ENCODE measurements at regions not wholly inside any gene's neighbourhood (a gene's known extent, or its start where the extent isn't known, plus 50 kb on each side); places are given as distances from the start of the nearest gene placed in this dataset.

DNA sequence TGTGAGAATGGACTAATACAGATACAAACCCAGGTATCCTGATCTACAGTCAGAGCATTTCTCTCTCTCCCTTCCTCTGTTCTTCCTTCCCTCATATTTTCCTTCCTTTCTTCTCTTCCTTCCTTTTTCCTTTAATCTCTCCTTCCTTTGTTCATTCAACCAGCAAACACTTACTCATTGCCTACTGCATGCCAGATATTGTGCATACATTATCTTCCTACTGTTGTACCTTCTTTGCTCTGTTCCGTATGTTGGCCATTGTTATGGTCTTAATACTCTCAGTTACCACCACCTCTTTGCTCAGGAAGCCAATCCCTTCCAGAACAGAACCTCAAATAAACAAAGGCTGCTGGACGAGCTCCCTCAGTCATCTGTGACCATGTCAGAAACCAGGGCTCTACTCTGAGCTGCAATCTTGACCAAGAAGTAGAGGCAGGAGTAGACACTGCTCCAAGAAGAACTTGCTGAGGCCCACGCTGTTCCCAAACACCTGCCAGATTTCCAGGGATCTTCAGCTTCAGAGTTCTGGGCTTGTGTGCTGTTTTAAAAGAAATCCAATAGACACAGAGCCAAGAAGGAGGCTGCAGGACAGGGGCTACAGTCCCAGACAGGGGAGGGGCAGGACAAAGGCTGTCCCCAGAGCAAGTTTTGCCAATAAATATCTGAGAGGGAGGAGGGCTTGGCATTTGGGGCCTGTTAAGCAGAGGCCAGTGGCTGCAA, 526.7 kb upstream of the TBX3 start:
- TF ChIP-seq EZH2phosphoT487 (IDR thresholded peaks at IDR 0.05; ENCODE audit: borderline replicate concordance, low read length) (no peak), EZH2 (IDR thresholded peaks at IDR 0.05; ENCODE audit: low read length, unreplicated experiment) (no peak)
- TF ChIP-seq, protein P1, sequence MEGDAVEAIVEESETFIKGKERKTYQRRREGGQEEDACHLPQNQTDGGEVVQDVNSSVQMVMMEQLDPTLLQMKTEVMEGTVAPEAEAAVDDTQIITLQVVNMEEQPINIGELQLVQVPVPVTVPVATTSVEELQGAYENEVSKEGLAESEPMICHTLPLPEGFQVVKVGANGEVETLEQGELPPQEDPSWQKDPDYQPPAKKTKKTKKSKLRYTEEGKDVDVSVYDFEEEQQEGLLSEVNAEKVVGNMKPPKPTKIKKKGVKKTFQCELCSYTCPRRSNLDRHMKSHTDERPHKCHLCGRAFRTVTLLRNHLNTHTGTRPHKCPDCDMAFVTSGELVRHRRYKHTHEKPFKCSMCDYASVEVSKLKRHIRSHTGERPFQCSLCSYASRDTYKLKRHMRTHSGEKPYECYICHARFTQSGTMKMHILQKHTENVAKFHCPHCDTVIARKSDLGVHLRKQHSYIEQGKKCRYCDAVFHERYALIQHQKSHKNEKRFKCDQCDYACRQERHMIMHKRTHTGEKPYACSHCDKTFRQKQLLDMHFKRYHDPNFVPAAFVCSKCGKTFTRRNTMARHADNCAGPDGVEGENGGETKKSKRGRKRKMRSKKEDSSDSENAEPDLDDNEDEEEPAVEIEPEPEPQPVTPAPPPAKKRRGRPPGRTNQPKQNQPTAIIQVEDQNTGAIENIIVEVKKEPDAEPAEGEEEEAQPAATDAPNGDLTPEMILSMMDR (conservative IDR thresholded peaks at IDR 0.05; ENCODE audit: low read depth, low read length) = no peak
